Upper lobe of left lung (tissue), 4 donors: ENCODE measurements at regions not wholly inside any gene's neighbourhood (a gene's known extent, or its start where the extent isn't known, plus 50 kb on each side); places are given as distances from the start of the nearest gene placed in this dataset.

Experiments used
- CTCF ChIP-seq, 6 experiments: fragments of 450-650 bp in 4 of 6; fragments of 200-600 bp in 2 of 6; sonication (generic) in 2 of 6; IDR thresholded peaks; one replicate each; pipeline ENCODE4 v1.5.1; 2016 to 2019; ENCODE audit warnings: antibody characterized with exemption in 6 of 6
- POLR2AphosphoS5 ChIP-seq, 2 donors: sonication (generic); formaldehyde crosslinking; IDR thresholded peaks; one replicate each; pipeline ENCODE4 v1.5.1; 2017; ENCODE audit warnings: antibody characterized with exemption in 2 of 2

- TF ChIP-seq POLR2AphosphoS5 (IDR thresholded peaks at IDR 0.05) (no peak), CTCF (IDR thresholded peaks at IDR 0.05) (no peak)
These were observed 672.7 kb downstream of the TMEM121 start for GRCh38 chr14:106199097-106199496.
